MCF 10A (cell line): ENCODE measurements at regions not wholly inside any gene's neighbourhood (a gene's known extent, or its start where the extent isn't known, plus 50 kb on each side); places are given as distances from the start of the nearest gene placed in this dataset.

Source experiments
- BruUV-seq: library from RNA; stranded (reverse); fragments of 400-500 nt; replicated peaks from 2 replicates; lab custom pipeline; 2021; lab: Mats Ljungman, UMichigan
- CTCF ChIA-PET: fragments of 300-600 bp; sonication (Branson Sonifier 250); formaldehyde crosslinking; extraction: SDS; loops from one replicate; lab custom pipeline; 2021; ENCODE audit warnings: antibody characterized with exemption, inconsistent platforms; lab: Yijun Ruan, JAX
- POLR2A ChIA-PET: fragments of 300-600, 350-650 bp; sonication (Branson Sonifier 250); formaldehyde crosslinking; extraction: SDS; loops from one replicate; lab custom pipeline; 2020; ENCODE audit warnings: antibody characterized with exemption, inconsistent platforms; lab: Yijun Ruan, JAX
- DNase-seq: peaks from one replicate; pipeline ENCODE4 v3.0.0-alpha.2; 2018; ENCODE audit not compliant: unreplicated experiment
- H3K27ac Mint-ChIP-seq: one replicate; pipeline ENCODE4 v1.8.0; 2022; ENCODE audit warnings: mild to moderate bottlenecking, low read depth, mixed read lengths; ENCODE audit not compliant: unreplicated experiment
- H3K27me3 Mint-ChIP-seq: one replicate; pipeline ENCODE4 v1.8.0; 2022; ENCODE audit warnings: mixed read lengths; ENCODE audit not compliant: insufficient read depth, unreplicated experiment
- H3K36me3 Mint-ChIP-seq: one replicate; pipeline ENCODE4 v1.8.0; 2022; ENCODE audit warnings: mild to moderate bottlenecking, moderate library complexity, mixed read lengths; ENCODE audit not compliant: insufficient read depth, unreplicated experiment
- H3K4me1 Mint-ChIP-seq: one replicate; pipeline ENCODE4 v1.8.0; 2022; ENCODE audit warnings: mixed read lengths; ENCODE audit not compliant: insufficient read depth, unreplicated experiment
- H3K4me3 Mint-ChIP-seq: one replicate; pipeline ENCODE4 v1.8.0; 2022; ENCODE audit warnings: mild to moderate bottlenecking, moderate library complexity, mixed read lengths; ENCODE audit not compliant: unreplicated experiment
- H3K9me3 Mint-ChIP-seq: one replicate; pipeline ENCODE4 v1.8.0; 2022; ENCODE audit warnings: mixed read lengths; ENCODE audit not compliant: unreplicated experiment
- intact Hi-C: fragments of 100-400 bp; cut with micrococcal nuclease; formaldehyde crosslinking; loops from 2 replicates; pipeline ENCODE4 v1.14.1; 2022
- TF ChIP-seq, protein P1 (sequence below): fragments of 200-600 bp; IDR thresholded peaks from one replicate; pipeline ENCODE4 v1.8.0; 2022; ENCODE audit warnings: antibody characterized with exemption, mild to moderate bottlenecking; ENCODE audit not compliant: unreplicated experiment

DNA sequence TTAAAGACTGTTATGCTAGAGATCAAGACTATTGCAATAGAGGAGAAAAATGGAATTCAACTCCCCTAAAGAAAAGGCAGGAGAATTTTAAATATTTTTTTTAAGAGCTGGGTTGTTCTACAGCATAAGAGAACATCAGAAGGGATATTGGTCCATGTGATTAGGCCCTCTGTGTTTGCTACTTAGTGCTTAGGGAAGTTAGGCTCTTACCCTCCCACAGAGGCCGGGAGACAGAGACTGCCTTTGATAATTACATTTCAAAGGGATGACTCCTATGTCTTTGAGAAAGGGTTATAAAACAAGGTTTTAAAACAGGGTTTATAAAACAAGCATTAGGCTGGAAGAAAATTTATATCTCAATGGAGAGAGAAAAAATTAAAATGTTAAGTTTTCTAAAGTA, 1248.1 kb upstream of the PCDH20 start:
- POLR2A ChIA-PET: no interaction called here
- H3K4me3 Mint-ChIP-seq: no peak overlapping the region
- no peaks in the 10 kb centered on the region for H3K4me1 Mint-ChIP-seq
- TF ChIP-seq, protein P1, sequence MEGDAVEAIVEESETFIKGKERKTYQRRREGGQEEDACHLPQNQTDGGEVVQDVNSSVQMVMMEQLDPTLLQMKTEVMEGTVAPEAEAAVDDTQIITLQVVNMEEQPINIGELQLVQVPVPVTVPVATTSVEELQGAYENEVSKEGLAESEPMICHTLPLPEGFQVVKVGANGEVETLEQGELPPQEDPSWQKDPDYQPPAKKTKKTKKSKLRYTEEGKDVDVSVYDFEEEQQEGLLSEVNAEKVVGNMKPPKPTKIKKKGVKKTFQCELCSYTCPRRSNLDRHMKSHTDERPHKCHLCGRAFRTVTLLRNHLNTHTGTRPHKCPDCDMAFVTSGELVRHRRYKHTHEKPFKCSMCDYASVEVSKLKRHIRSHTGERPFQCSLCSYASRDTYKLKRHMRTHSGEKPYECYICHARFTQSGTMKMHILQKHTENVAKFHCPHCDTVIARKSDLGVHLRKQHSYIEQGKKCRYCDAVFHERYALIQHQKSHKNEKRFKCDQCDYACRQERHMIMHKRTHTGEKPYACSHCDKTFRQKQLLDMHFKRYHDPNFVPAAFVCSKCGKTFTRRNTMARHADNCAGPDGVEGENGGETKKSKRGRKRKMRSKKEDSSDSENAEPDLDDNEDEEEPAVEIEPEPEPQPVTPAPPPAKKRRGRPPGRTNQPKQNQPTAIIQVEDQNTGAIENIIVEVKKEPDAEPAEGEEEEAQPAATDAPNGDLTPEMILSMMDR: no peak
- DNase-seq: no peak
- no peak overlapping the region for H3K27ac Mint-ChIP-seq
- intact Hi-C loops: no loop called here
- CTCF ChIA-PET: no interaction called here
- H3K36me3 Mint-ChIP-seq: peaks cover 5% of the 10 kb centered on the region
- H3K9me3 Mint-ChIP-seq: no peaks in the 10 kb centered on the region
- BruUV-seq: no TSS peak
- no peaks in the 10 kb centered on the region for H3K27me3 Mint-ChIP-seq

- POLR2A ChIA-PET: no interaction called here
- intact Hi-C loops: no loop called here
- H3K27me3 Mint-ChIP-seq: no peaks in the 10 kb centered on the region
- H3K4me3 Mint-ChIP-seq: no peak overlapping the region
- no peak for DNase-seq
- no TSS peak for BruUV-seq
- H3K9me3 Mint-ChIP-seq: no peaks in the 10 kb centered on the region
- H3K27ac Mint-ChIP-seq: no peak overlapping the region
- CTCF ChIA-PET: interaction anchor here (0.6 kb wide), 1 partner anchor 379 kb away, joined by 3 read pairs; no protein-coding TSS in a partner anchor
- H3K4me1 Mint-ChIP-seq: no peaks in the 10 kb centered on the region
- TF ChIP-seq, protein P1: no peak
- H3K36me3 Mint-ChIP-seq: peaks cover 5% of the 10 kb centered on the region
Measured at GRCh38 chr13:62659365-62659764, 1243.7 kb upstream of the PCDH20 start.

DNA sequence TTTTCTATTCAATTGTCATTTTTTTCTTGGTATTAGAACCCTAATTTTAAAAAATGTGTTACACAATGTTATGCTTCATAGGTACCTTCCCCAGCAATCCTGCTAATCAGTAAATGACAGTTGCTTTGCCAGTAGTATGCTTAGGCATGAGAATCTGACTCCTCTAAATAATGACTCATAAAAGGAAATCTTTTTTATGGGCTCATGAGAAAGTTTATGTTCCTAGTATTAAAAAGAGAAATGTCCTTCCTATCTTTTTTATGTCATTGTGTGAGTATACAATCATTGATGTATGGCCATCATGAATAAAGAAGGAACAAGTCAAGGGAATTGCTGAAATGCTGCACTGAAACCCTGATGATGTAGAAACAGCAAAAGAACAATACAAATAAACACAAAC, 1237.7 kb upstream of the PCDH20 start:
- H3K9me3 Mint-ChIP-seq: no peaks in the 10 kb centered on the region
- CTCF ChIA-PET: no interaction called here
- TF ChIP-seq, protein P1: no peak
- no peak for DNase-seq
- H3K27ac Mint-ChIP-seq: no peak overlapping the region
- POLR2A ChIA-PET: interaction anchor here (0.6 kb wide), 1 partner anchor 49 kb away, joined by 3 read pairs; no protein-coding TSS in a partner anchor
- H3K4me1 Mint-ChIP-seq: no peaks in the 10 kb centered on the region
- H3K36me3 Mint-ChIP-seq: no peaks in the 10 kb centered on the region
- H3K4me3 Mint-ChIP-seq: no peak overlapping the region
- intact Hi-C loops: no loop called here
- no peaks in the 10 kb centered on the region for H3K27me3 Mint-ChIP-seq
- BruUV-seq: no TSS peak

- peaks cover 7% of the 10 kb centered on the region for H3K4me1 Mint-ChIP-seq
- TF ChIP-seq, protein P1: no peak
- no peaks in the 10 kb centered on the region for H3K27me3 Mint-ChIP-seq
- H3K36me3 Mint-ChIP-seq: no peaks in the 10 kb centered on the region
- H3K27ac Mint-ChIP-seq: no peak overlapping the region
- ChIA-PET POLR2A (no interaction called here), CTCF (no interaction called here)
- no peak for DNase-seq
- peaks cover 20% of the 10 kb centered on the region for H3K9me3 Mint-ChIP-seq
- no TSS peak for BruUV-seq
- no peak overlapping the region for H3K4me3 Mint-ChIP-seq
- intact Hi-C loops: no loop called here
Measured at GRCh38 chr13:62643799-62644524, 1228.3 kb upstream of the PCDH20 start.
